GM18909 (cell line): ENCODE measurements at regions not wholly inside any gene's neighbourhood (a gene's known extent, or its start where the extent isn't known, plus 50 kb on each side); places are given as distances from the start of the nearest gene placed in this dataset.
"Not testable (repeated sequence)": the region's sequence is repeated elsewhere in the genome, so short reads cannot be mapped to it uniquely, and the experiment has no call there.

Experiments used
- ATAC-seq: cut with Tn5 transposase; IDR thresholded peaks from one replicate; pipeline ENCODE4 v1.9.1; 2021; ENCODE audit warnings: mild to moderate bottlenecking; ENCODE audit not compliant: unreplicated experiment, poor library complexity

GRCh38 chr11:121914508-121915059, 201.4 kb downstream of the BLID start:
- no peak for ATAC-seq

- no peak for ATAC-seq
Observed at GRCh38 chr11:121909596-121909995, 206.4 kb downstream of the BLID start.

GRCh38 chr11:121907379-121907778, 208.6 kb downstream of the BLID start:
- ATAC-seq, result no peak

GRCh38 chr11:121904148-121904547, 211.9 kb downstream of the BLID start:
- no peak for ATAC-seq

GRCh38 chr11:121901886-121902285, 214.1 kb downstream of the BLID start:
- no peak for ATAC-seq

- ATAC-seq, result not testable (repeated sequence)
Observed at GRCh38 chr11:121901417-121901816, 214.6 kb downstream of the BLID start.

GRCh38 chr11:121899520-121899919, 216.5 kb downstream of the BLID start:
- no peak for ATAC-seq

GRCh38 chr11:121898903-121899302, 217.1 kb downstream of the BLID start:
- no peak for ATAC-seq

- ATAC-seq, result no peak
Observed at GRCh38 chr11:121895919-121896318, 220.1 kb downstream of the BLID start.

- no peak for ATAC-seq
Observed at GRCh38 chr11:121894581-121894980, 221.4 kb downstream of the BLID start.

- no peak for ATAC-seq
Observed at GRCh38 chr11:121892863-121893262, 223.2 kb downstream of the BLID start.

- no peak for ATAC-seq
Observed at GRCh38 chr11:121892131-121892681, 223.8 kb downstream of the BLID start.

GRCh38 chr11:121890946-121891515, 225.0 kb downstream of the BLID start:
- ATAC-seq, result no peak

- no peak for ATAC-seq
Observed at GRCh38 chr11:121890377-121890776, 225.6 kb downstream of the BLID start.

GRCh38 chr11:121889931-121890330, 226.1 kb downstream of the BLID start:
- ATAC-seq, result no peak

- ATAC-seq, result no peak
Observed at GRCh38 chr11:121889186-121889585, 226.8 kb downstream of the BLID start.

- ATAC-seq, result no peak
Observed at GRCh38 chr11:121887976-121888557, 227.9 kb downstream of the BLID start.

GRCh38 chr11:121887569-121887968, 228.4 kb downstream of the BLID start:
- no peak for ATAC-seq

- no peak for ATAC-seq
Observed at GRCh38 chr11:121886996-121887395, 229.0 kb downstream of the BLID start.

- ATAC-seq, result no peak
Observed at GRCh38 chr11:121886005-121886734, 229.8 kb downstream of the BLID start.

GRCh38 chr11:121884626-121885025, 231.4 kb downstream of the BLID start:
- ATAC-seq, result no peak
